Caki2 (cell line): ENCODE measurements at regions not wholly inside any gene's neighbourhood (a gene's known extent, or its start where the extent isn't known, plus 50 kb on each side); places are given as distances from the start of the nearest gene placed in this dataset.

ENCODE experiments used
- DNase-seq: peaks from one replicate; pipeline ENCODE4 v3.0.0-alpha.2; 2015; ENCODE audit warnings: low read depth
- in situ Hi-C: cut with HindIII; loops from 2 replicates; pipeline ENCODE4 v1.10.0; 2016; ENCODE audit warnings: low sequenced_read_pairs, low pct_unique_long_range_greater_than_20kb, mixed read lengths

DNA sequence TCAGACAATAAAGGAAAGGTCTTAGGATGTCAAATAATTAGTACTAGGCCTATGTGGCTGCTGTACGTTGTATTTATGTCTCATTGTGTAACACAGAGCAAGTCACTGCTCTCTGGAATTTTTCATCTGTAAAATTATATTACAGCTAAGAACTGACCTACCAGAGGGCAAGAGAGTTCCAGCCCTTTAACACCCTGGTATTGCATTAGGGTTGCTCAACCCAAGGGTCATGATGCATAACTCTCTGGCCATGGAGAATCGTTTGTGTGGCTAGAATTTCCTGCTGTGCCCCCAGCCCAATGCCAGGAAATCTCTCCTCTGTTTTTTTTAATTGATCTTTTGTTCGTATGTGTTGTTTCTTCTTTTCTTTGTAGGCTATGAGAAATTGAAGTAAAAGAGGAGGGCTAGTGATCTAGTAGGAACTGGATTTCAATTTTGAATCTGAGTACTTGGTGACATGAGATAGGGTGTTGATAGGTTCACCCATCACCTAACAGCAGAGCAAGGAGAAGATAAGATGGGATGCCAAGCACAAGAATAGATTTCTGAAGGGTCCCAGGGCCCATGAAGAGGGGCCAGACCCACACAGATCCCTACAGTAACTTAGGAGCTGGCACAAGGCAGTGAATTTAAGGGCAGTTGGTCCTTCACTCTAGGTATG is 571.2 kb upstream of the TNP1 start:
- no peak for DNase-seq
- in situ Hi-C loops, result no loop called here

DNA sequence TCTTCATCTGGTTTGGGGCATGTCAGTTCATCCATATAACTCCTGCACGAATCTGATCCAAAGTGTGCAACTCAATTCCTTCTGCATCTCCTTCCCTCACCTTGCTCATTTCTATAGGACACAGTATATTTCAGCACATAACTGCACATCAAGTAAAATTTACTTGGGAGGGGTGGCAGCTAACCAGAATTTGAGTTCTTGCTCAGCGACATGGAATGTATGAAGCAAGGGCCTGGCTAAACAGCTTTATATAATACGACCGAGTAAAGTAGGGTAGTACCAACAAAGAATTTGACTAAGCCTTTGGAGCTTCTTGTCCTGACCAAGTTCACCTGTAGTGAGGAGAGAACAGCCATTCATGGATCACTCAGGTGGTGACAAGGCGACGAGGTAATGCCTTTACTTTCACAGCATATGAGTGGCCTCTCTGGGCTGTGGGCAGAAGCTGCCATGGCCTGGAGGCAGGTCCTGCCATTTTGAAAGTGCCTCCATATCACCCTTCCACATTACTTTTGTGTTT is 570.2 kb upstream of the TNP1 start:
- DNase-seq, result no peak
- in situ Hi-C loops, result no loop called here

DNA sequence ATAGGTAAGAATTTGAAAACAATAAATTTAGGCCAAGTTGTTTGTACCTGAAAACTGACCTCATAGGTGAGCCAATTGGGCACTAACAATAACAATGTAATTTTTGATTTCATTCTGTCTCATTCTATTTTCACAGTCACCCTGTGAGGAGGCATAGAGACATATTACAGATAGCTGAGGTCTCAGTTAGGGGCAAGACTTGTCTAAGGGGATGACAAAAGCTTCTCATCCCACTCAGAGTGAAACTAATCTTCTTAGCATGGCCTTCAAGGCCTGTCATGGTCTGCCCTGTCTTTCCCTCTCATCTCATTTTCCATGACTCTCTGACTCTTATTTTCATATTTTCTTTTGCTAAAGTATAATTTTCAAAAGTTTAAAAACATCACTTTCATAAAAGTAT is 562.0 kb upstream of the TNP1 start:
- no peak for DNase-seq
- in situ Hi-C loops, result no loop called here

DNA sequence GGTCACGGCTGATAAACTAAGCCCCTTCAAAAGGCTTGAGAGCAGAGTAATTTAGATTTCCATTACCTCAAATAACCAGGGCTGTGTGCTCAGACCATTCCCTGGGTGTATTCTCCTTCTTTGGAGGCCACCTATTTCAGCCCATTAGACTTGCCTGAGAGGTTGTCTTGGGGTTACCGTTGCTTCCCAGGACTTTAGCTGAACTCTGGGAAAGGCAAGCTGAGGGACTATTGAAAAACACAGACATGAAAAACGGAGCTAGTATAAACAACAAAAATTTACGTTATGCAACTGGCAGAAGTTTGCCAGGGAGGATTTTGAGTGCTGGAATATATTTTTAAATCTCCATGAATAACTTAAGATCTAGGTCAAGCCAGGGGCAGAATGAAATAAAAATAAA is 561.0 kb upstream of the TNP1 start:
- in situ Hi-C loops, result no loop called here
- no peak for DNase-seq

DNA sequence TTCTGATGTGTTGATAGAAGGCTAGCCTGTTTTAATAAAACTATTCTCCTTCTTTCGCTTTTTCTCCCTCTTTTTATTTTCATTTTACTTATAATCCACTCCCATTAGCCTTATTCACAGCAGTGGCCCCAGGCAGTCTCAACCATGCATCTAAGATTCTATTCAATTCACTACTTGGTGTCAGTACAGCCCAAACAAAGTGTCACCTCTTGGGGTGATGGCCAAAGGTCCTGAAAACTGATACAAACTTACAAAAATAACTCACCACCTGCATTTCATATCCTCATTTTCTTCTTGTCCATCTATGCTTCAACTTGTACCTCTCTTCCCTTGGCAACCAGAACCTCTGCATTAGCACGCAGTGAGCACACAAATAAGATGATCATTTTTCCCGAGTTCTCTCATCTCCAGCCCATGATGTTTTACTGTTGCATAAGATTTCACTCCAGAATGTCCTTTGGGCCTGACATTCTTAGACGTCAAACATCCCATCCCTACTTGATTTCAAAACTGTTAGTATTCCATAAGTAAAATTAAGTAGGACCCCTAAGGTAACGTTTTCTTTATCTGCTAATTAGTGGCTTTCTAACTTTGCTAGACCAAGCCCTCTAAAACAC is 559.3 kb upstream of the TNP1 start:
- in situ Hi-C loops, result no loop called here
- no peak for DNase-seq

DNA sequence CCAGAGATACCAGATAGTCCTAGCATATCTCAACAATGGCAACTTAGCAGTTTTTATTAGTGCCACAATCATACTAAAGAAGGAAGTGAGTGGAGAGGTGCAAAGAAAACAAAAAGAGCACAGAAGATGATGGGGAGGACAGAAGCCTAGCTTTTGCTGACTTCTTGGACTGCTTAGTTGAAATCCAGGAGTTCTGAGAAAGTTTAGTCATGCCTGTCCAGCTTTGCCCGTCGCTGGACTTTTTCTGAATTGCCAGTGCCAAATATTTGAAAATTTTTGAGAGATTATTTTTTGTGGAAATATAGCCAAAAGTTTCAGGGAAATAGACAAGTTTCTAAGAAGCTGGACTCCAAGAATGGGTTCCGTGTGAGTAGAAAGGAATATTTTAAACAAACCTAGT is 558.7 kb upstream of the TNP1 start:
- no peak for DNase-seq
- in situ Hi-C loops, result no loop called here

DNA sequence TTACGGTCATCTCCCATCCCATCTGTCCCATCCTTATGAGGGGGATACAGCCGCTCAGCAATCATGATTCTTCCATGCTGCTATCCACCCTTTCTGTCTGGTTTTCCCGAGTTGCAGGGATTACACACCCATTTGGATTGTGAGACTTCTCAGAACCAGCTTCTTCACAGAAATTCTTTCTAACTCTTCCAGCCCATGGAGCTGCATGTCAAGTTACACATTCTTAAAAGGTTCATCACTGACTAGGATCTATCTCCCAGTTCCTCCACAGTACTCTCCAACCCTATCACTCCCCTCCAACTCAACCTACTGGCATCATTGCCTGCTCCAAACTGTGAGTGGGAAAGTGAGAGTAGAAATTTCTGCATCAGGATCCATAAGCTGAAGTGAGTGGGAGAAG is 558.2 kb upstream of the TNP1 start:
- in situ Hi-C loops, result no loop called here
- DNase-seq, result no peak

DNA sequence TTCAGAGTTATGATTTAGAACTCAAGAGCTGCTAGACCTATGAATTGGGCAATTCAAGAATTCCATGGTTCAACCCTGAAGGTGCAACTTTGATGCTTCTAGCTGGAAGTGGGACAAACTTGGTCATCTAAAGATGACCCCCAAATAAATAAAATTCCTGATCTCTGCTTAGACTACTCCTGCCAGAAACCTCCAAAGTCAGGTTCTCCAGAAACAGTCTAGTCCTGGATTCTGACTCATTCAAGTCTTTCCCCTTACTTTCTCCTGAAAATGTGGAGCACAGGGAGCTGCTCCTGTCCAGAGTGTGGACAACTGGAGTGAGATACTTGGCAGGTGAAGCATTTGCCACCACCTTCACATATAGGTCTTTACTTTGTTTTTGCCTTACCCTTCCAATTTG is 557.7 kb upstream of the TNP1 start:
- in situ Hi-C loops, result no loop called here
- DNase-seq, result no peak

DNA sequence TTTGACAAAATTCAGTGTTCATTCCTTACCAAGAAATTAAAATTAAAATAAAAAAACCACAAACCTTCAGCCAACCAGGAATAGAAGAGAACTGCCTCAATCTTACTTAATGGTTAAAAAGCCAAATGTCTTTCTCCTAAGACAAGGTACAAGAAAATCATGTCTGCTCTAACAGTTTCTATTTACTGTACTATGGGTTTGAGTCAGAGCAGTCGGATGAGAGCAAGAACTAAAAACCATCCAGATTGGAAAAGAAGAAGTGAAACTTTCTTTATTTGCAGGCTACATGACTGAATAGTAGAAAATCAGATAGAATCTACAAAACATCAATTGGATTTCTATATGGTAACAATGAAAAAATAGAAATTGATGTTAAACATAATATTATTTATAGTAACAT is 555.5 kb upstream of the TNP1 start:
- in situ Hi-C loops, result no loop called here
- DNase-seq, result no peak

DNA sequence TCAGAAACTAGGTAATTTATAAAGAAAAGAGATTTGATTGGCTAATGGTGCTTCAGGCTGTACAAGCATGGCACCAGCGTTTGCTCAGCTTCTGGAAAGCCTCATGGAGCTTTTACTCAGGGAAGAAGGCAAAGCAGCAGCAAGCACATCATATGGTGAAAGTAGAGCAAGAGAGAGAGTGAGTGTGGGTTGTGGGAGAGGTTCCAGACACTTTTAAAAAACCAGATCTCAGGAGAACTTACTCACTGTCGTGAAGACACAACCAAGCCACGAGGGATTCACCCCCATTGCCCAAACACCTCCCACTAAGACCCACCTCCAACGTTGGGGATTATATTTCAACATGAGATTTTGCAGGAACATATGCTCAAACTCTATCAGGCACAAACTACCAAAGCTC is 554.6 kb upstream of the TNP1 start:
- in situ Hi-C loops, result no loop called here

DNA sequence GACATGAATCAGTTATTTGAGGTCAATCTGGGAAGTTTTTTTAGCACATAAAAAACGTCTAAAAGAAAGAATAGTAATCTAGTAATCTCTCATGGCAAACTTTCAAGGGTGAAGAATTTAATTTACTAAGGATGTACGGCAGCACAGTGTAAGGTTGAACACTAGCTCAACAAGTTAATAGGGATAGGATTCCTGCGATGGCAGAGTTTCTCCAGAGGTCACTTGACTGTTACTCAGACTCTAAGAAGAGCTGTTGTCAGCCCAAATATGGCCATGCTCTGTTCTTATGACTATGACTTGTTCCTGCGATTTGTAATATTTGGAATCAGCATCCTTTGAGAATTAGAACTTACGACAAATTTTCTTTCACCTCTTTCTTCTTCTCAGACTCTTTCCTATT is 553.3 kb upstream of the TNP1 start:
- in situ Hi-C loops, result no loop called here
- no peak for DNase-seq

More for the DNA sequence above, 554.6 kb upstream of the TNP1 start:
- no peak for DNase-seq

DNA sequence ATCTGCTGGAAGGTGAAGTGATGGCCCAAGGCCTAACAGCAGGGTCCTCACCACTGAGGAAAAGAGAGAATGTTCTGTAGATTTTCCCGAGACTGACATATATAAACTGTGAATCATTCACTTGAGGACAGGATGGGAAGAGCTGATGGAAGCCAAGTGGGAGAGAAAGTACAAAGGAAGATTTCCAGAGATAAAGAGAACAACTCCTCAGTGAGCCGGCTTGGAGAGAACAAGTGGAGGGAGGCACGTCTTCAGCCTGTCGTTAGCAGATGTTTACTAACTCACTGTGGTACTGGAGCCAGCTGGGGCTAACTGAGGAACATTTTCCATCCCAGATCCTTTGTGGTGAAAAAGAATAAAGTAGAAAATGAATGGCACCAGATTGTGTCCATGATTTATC is 552.9 kb upstream of the TNP1 start:
- in situ Hi-C loops, result no loop called here
- DNase-seq, result no peak

DNA sequence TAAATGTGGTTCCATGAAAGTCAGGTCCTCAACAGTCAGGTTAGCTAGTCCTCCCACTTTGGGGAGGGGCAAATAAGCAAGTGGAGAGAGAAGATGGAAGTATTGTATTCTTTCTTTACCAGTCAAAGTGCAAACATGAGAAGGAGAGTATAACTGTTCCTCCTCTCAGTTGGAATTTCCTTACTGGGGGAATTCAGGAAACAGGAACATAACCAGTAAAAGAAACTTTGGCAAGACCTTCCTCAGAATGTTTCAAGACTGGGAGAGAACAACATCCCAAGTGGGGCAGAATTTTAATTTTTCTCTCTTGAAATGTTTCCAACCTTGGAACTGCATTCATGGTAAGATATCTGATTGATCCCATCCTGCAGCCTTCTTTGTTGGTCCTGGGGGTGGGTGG is 552.4 kb upstream of the TNP1 start:
- no peak for DNase-seq
- in situ Hi-C loops, result no loop called here

DNA sequence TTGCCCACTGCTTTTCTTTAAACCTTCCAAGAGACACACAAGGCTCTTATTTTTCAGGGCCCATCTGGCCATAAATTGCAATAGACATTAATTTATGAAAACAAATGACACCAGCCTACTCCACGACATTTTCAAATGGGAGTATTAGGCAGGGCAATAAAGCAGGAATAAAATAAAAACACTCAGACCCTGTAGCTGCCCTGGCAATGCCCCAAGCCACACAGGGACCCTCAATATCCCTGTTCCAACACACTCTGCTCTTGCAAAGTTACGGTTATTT is 550.8 kb upstream of the TNP1 start:
- in situ Hi-C loops, result no loop called here
- no peak for DNase-seq

DNA sequence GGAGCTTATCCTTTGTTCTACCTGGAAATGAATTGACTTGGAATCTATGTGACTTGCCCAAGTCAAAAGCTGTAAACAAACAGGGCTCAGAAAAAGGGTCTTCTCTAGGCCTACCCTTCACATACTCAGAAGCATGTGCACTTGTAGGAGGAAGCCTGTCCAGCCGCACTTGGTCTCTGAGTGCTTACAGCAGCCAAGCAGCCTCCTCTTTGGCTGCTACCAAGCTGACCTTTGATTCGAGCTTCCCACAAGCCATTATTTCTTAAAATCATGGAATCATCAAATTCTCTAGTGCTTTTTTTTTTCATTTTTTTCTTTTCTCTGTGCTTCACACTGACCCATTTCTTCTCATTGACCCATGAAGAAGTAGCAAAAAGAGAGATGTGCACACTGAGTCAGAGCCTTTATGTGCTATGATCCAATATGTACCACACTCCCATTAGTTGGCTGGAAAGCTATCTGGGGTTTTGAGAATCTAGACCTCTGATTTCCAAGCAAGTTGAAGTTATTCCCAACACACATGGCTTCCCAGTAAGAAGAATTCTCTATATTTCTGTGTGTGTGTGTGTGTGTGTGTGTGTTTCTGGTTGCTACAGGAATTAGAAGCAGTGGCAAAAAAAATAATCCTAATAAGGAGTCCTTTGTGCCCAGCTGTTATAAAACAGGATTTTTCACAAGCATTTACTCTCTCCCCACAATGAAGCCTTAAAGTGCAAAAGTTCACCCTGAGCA is 550.3 kb upstream of the TNP1 start:
- in situ Hi-C loops, result no loop called here

DNA sequence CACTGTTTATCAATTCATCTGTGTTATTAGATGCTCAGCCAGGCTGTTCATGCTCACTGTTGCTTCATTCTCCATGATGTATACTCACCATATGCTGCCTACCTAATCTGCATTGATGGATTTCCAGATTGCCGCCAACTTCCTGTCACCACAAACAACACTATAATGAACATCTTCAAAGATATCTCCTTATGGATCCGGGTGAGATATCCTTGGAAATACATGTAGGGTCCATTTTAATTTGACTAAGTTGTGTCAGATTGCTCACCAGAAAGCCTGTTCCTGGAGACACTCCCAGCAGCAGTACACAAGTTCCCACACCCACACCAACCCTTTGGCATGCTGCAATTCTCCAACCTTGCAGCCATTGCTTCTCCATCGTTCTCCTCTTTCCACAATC is 547.5 kb upstream of the TNP1 start:
- in situ Hi-C loops, result no loop called here
- no peak for DNase-seq

More for the DNA sequence above, 550.3 kb upstream of the TNP1 start:
- DNase-seq, result no peak

DNA sequence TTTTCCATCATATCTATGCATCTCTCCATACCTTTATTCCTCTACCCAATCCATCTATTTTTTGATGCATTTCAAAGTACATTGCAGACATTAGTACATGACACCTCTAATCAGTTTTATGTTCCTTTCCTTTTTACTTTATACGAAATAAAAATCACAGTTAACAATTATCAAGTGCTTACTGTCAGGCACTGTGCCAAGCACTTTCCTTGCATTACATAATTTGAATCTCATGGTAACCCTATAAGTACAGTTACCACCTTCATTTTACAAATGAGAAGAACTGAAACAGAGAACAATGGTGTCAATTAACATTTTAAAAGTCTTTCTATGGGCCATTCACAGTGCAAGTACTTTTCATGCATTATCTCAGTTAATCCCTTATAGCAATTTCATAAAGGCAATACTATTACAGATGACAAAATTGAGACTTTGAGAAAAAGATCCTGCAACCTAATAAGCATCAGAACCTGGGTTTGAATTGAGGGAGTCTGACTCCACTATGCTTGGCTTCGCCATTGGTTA is 544.4 kb upstream of the TNP1 start:
- in situ Hi-C loops, result no loop called here
- no peak for DNase-seq

DNA sequence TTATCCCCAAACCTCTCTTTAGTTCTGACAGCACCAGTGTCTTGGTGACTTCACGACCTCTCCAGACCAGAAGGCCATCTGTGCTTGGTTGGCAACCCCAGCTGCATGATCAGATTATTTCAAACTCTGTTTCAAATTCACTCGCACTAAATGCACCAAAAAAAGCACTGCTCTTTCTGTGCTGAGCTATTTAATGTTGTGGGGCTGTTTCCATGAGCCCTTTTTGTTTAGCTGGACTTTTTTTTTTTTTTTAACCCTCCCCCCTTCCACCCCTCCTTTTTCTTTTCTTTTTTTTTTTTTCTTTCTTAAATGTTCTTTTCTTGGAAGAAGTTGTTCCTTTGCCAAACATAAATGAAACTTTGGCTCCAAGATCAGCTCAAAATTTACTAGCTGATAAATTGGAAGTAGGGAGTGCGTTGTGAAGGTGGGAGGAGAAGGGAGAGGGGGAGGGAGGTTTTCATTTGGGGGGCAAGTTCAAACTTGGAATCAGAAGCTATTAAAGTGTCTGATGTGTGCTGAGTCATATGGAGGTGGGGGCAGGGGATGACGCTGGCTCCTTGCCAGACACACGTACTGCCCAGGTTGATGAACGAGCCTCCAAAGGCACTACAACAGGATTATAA is 543.0 kb upstream of the TNP1 start:
- DNase-seq, result peak; percentile 19
- in situ Hi-C loops, result no loop called here

DNA sequence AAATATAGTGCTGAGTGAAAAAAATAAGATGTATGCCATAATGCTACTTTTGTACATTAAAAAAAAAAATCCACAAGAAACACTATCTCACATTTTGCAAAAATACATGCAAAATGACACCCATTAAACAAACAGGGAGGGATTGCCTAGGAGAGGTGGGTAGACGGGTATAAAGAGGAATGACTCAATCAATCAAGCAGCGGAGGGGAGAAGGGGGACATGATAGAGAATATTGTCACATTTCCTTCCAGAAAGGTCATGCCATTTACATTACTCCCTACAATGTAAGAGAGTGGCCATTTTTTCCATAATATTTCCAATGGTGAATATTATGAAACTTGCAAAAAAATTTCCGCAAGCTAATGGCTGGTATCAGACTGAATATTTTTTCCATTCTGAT is 542.3 kb upstream of the TNP1 start:
- in situ Hi-C loops, result no loop called here
- no peak for DNase-seq
